ENCODE measurements at regions not wholly inside any gene's neighbourhood (a gene's known extent, or its start where the extent isn't known, plus 50 kb on each side); places are given as distances from the start of the nearest gene placed in this dataset.
"Not testable (repeated sequence)": the region's sequence is repeated elsewhere in the genome, so short reads cannot be mapped to it uniquely, and the experiment has no call there.

- no peak for DNase-seq
Measured at GRCh38 chr6:114886670-114887436, 544.0 kb upstream of the HS3ST5 start.

GRCh38 chr6:114879693-114880092, 536.9 kb upstream of the HS3ST5 start:
- DNase-seq = no peak

GRCh38 chr6:114878091-114878490, 535.3 kb upstream of the HS3ST5 start:
- DNase-seq = no peak

- DNase-seq = no peak
Measured at GRCh38 chr6:114874410-114874809, 531.6 kb upstream of the HS3ST5 start.

DNA sequence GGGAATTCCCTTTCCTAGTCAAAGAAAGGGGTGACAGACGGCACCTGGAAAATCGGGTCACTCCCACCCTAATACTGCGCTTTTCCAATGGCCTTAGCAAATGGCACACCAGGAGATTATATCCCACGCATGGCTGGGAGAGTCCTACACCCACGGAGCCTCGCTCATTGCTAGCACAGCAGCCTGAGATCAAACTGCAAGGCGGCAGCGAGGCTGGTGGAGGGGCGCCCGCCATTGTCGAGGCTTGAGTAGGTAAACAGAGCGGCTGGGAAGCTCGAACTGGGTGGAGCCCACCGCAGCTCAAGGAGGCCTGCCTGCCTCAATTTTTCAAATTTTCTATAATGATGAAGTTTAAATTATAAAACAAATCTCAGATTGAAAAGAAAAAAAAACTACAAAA, 522.7 kb upstream of the HS3ST5 start:
- not testable (repeated sequence) for DNase-seq

GRCh38 chr6:114863610-114864009, 520.8 kb upstream of the HS3ST5 start:
- no peak for DNase-seq

- DNase-seq = no peak
Measured at GRCh38 chr6:114862819-114863218, 520.0 kb upstream of the HS3ST5 start.

GRCh38 chr6:114862064-114862463, 519.2 kb upstream of the HS3ST5 start:
- DNase-seq = no peak

DNA sequence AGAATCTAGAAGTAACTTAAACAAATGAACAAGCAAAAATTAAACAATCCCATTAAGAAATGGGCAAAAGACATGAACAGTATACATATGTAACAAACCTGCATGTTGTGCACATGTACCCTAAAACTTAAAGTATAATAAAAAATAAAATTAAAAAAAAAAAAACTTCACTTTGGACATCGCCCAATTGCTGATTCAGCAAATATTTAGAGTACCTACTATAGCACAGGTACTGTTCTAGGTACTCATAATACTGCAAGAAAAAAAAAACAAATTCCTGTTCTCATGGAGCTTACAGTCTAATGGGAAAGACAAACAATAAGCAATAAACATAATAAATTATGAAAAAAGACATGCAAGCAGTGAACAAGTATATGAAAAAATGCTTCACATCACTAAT, 501.5 kb upstream of the HS3ST5 start:
- no peak for DNase-seq

- no peak for DNase-seq
Measured at GRCh38 chr6:114839019-114839418, 496.2 kb upstream of the HS3ST5 start.

GRCh38 chr6:114833211-114833610, 490.4 kb upstream of the HS3ST5 start:
- no peak for DNase-seq

- no peak for DNase-seq
Measured at GRCh38 chr6:114830515-114830914, 487.7 kb upstream of the HS3ST5 start.

DNA sequence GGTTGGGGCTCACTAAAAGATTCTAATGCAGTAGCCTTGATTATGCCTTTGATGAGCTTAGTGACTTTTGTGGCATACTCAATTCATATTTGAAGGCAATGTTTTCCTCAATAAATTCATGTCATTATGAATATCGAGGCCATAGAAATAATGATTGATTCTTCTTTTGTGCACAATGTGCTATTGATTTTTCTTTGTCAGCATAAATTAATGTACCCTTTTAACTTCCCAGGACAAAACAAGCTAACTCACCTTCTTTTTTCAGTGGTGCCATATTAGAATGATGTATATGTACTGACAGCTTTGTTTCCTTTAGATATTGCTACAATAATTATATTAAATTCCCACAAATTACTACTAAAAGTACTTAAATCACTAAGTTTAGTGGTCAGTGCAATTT, 484.3 kb upstream of the HS3ST5 start:
- no peak for DNase-seq

DNA sequence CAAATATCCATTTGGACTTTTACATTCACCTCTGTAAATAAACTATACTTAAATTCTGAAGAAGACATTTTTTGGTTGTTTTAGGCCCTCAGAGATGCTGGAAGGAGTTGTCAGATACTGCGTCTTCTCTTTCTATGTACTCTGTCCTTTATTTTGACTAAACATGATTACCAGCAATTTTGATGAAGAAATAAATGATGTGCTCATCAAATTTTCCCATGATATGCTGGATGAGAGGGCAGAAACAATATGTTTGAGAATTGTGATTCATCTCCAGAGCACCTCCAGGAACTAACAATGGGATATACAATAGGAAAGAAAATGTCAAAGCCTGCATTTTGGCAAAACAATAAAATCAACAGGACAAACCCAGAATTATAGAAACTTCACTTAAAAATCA, 481.6 kb upstream of the HS3ST5 start:
- DNase-seq = no peak

DNA sequence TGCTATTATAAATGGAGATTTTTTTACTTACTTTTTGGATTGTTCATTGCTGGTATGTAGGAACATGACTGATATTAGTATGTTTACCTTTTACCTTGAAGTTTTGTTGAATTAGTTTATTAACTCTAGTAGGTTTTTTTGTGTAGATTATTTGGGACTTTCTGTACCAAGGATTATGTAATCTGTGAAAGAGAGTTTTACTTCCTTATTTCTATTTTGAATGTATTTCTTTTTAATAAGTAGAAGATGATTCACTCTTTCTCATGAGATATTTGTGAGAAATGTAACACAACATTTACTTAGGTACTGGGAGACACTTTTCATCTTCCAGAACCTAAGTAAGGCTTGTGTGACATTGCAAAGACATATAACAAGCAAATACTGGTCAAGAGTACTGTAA, 473.9 kb upstream of the HS3ST5 start:
- no peak for DNase-seq

DNA sequence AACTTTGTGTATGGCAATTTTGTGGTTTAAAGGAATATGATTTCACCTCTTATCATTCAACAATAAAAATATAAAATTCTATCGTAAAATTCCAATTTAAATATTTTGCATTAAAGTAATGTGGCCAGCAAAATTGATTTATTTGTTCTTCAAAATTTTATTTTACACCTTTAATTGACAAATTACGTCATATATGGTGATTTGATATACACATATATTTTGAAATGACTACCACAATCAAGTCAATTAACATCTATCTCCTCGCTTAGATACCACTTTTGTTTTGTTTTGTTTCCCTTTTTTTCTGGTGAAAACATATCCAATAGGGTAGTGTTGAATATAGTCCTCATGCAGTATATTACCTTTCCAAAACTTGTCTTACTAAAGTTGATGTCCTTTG, 467.6 kb upstream of the HS3ST5 start:
- DNase-seq = no peak

GRCh38 chr6:114805426-114805825, 462.6 kb upstream of the HS3ST5 start:
- DNase-seq = not testable (repeated sequence)

GRCh38 chr6:114796576-114796975, 453.8 kb upstream of the HS3ST5 start:
- DNase-seq = no peak

GRCh38 chr6:114793428-114793827, 450.6 kb upstream of the HS3ST5 start:
- DNase-seq = no peak

- DNase-seq = no peak
Measured at GRCh38 chr6:114785235-114786127, 442.7 kb upstream of the HS3ST5 start.

- DNase-seq = no peak
Measured at GRCh38 chr6:114783783-114784182, 441.0 kb upstream of the HS3ST5 start.

DNA sequence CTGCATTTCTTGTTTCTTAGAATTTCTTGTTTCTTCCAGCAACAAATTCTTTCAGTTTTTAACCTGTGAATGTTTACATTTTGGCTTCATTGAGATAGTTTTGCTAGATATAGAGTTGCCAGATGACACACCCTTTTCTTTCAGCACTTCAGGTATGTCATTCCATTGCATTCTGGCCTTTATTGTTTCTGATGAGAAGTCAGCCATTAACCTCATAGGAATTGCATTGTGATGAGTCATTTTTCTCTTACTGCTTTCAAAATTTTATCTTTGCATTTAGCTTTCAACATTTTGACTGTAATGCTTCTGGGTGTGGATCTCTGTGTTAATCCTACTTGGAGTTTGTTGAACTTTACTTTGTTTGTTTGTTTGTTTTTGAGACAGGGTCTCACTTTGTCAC, 440.3 kb upstream of the HS3ST5 start:
- DNase-seq = no peak

GRCh38 chr6:114764866-114765265, 422.0 kb upstream of the HS3ST5 start:
- no peak for DNase-seq

DNA sequence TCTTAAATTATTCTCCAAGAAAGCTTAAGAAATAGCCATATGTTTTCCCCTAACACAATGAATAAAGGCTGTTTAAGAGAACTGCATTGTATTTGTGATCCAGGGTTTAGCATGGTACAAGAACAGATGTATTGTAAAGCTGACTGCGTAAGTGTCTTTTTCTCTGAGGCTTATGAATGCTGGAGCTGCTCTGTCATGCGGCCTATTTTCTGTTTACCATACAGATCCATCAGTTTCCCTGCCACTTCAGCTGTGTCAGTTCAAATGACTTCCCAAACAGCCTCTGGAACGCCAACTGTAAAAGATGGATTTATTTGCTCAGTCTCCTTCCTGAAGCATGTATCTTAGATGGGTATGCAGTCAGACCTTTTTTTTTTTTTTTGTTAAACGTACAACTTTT, 419.3 kb upstream of the HS3ST5 start:
- no peak for DNase-seq

All from stimulated activated CD4-positive, alpha-beta T cell treated with anti-CD3 and anti-CD28 coated beads, Interleukin-4, amount 100 ng/mL, for 1 hour (primary cell).